ENCODE measurements at regions not wholly inside any gene's neighbourhood (a gene's known extent, or its start where the extent isn't known, plus 50 kb on each side); places are given as distances from the start of the nearest gene placed in this dataset.

- DNase-seq = no peak
Measured at GRCh38 chr4:135290136-135290535, 1088.5 kb upstream of the PABPC4L start.

- DNase-seq = no peak
Measured at GRCh38 chr4:135283934-135284333, 1082.3 kb upstream of the PABPC4L start.

GRCh38 chr4:135282676-135283075 is 1081.1 kb upstream of the PABPC4L start:
- no peak for DNase-seq

- DNase-seq = no peak
Measured at GRCh38 chr4:135281230-135281629, 1079.6 kb upstream of the PABPC4L start.

GRCh38 chr4:135277980-135278315 is 1076.4 kb upstream of the PABPC4L start:
- no peak for DNase-seq

- DNase-seq = no peak
Measured at GRCh38 chr4:135277068-135277979, 1075.7 kb upstream of the PABPC4L start.

- DNase-seq = no peak
Measured at GRCh38 chr4:135274416-135274815, 1072.8 kb upstream of the PABPC4L start.

GRCh38 chr4:135269125-135269890 is 1067.7 kb upstream of the PABPC4L start:
- DNase-seq = no peak

GRCh38 chr4:135268369-135268768 is 1066.8 kb upstream of the PABPC4L start:
- no peak for DNase-seq

GRCh38 chr4:135267148-135267865 is 1065.7 kb upstream of the PABPC4L start:
- no peak for DNase-seq

- no peak for DNase-seq
Measured at GRCh38 chr4:135256111-135256510, 1054.5 kb upstream of the PABPC4L start.

- no peak for DNase-seq
Measured at GRCh38 chr4:135250040-135250439, 1048.5 kb upstream of the PABPC4L start.

- no peak for DNase-seq
Measured at GRCh38 chr4:135249024-135249423, 1047.4 kb upstream of the PABPC4L start.

GRCh38 chr4:135244696-135245095 is 1043.1 kb upstream of the PABPC4L start:
- no peak for DNase-seq

GRCh38 chr4:135244056-135244455 is 1042.5 kb upstream of the PABPC4L start:
- DNase-seq = no peak

- no peak for DNase-seq
Measured at GRCh38 chr4:135240796-135241195, 1039.2 kb upstream of the PABPC4L start.

GRCh38 chr4:135239964-135240363 is 1038.4 kb upstream of the PABPC4L start:
- no peak for DNase-seq

GRCh38 chr4:135238940-135239339 is 1037.4 kb upstream of the PABPC4L start:
- no peak for DNase-seq

- no peak for DNase-seq
Measured at GRCh38 chr4:135236048-135236447, 1034.5 kb upstream of the PABPC4L start.

GRCh38 chr4:135227842-135228241 is 1026.3 kb upstream of the PABPC4L start:
- no peak for DNase-seq

- no peak for DNase-seq
Measured at GRCh38 chr4:135225551-135225950, 1024.0 kb upstream of the PABPC4L start.

- DNase-seq = no peak
Measured at GRCh38 chr4:135210341-135210740, 1008.8 kb upstream of the PABPC4L start.

GRCh38 chr4:135207531-135207930 is 1005.9 kb upstream of the PABPC4L start:
- DNase-seq = no peak

GRCh38 chr4:135204311-135204710 is 1002.7 kb upstream of the PABPC4L start:
- DNase-seq = no peak
